Activated gamma-delta T cell treated with anti-CD3 and anti-CD28 coated beads, Interleukin-2, amount 50 U/mL, for 16 hours (primary cell): ENCODE measurements at regions not wholly inside any gene's neighbourhood (a gene's known extent, or its start where the extent isn't known, plus 50 kb on each side); places are given as distances from the start of the nearest gene placed in this dataset.

ENCODE experiments used
- DNase-seq: peaks from one replicate; pipeline ENCODE4 v3.0.0-alpha.2; 2020; ENCODE audit warnings: low read depth

DNA sequence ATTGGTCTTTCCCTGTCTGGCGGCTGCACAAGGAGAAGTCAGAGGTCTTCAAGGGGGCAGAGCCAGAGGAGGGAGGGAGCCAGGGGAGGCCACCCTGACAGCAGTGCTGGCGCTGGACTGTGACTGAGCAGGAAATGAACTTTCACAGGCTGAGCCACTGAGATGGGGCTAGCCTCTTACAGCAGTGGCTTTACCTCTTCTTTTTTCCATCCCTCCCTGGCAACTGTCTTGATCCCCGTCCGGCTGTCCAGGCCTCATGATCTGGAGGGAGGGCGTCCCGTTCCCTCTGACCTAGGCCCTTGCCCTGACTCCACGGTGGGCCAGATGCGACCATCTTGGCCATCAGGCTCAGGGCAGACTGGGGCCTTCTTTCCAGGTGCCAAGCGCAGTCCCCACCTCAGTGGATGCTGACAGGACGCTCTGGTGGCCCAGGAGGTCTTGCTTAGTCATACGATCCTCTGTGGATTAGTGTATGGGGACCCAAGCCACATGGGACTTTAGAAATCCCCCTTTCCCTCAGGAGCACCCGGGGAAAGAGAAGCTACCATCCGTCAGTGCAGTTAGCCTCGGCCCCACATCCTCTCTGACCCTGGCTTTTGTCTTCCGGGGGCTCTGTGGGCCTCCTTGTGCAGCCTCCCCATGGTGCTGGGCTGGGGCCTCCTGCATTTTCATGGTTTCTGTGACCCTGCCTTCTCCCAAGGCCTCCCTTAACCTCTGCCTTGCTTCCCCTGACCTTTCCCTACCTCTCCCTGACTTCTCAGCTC is 57.4 kb upstream of the CCDC167 start:
- DNase-seq = no peak

GRCh38 chr6:37555040-37555781 is 55.5 kb upstream of the CCDC167 start:
- DNase-seq = no peak

DNA sequence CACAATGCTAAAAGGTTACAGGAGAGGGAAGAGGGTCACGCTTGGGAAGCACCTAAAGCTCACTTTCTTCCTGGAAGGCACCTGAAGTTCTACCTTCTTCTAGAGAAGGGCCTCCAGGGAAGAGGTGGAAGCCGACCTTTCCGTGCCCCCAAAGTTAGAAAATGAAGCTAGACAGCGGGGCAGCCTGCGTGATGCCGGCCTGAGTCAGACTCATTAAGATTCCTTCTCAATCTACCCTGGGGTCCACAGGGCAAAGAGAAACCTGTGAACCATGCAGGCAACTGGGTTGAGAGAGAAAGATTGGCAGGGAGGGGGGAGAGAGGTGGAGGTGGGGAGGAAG is 54.8 kb upstream of the CCDC167 start:
- DNase-seq = no peak

GRCh38 chr6:37552267-37552666 is 52.6 kb upstream of the CCDC167 start:
- no peak for DNase-seq

DNA sequence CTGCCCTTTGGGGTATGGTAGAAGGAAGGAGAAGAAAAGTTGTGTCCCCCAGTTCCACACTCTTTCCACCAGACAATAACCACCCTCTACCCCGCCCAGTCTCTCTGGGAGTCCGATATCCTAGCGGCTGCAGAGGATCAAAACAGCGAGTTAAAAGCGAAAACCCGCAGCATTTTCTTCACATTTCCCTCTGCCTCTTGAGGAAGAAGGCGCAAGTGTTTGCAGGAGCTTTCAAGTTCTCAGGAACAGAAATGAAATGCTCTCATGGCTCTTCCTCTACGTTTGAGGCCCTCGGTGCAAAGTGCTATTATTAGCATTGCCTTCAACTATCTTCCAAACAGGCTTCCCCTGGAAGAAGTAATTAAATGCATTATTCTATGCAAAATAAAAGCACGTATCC is 52.2 kb upstream of the CCDC167 start:
- DNase-seq = no peak

DNA sequence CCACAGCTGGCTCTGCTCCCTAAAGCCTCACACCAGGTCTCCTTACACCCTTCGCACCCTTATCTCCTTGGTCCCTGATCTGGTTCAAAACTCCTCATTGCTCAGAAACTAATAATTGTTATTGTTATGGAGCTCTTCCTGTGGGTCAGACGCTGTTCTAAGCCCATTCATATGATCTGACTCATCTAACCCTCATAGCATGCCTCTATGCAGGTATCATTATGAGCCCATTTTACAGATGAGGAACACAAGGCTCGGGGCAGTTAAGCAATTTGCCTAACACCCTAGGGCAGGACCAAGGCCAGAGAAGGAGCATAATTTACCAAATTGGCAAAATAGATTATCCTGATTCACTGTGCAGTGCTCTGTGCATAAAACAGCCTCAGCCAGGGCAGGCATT is 51.8 kb upstream of the CCDC167 start:
- DNase-seq = no peak

GRCh38 chr6:37551002-37551401 is 51.3 kb upstream of the CCDC167 start:
- no peak for DNase-seq

- DNase-seq = no peak
Observed at GRCh38 chr6:37550191-37550831, 50.6 kb upstream of the CCDC167 start.

- no peak for DNase-seq
Observed at GRCh38 chr6:37549558-37549957, 49.9 kb upstream of the CCDC167 start.
